ENCODE measurements at regions not wholly inside any gene's neighbourhood (a gene's known extent, or its start where the extent isn't known, plus 50 kb on each side); places are given as distances from the start of the nearest gene placed in this dataset.

GRCh38 chr12:89800435-89800834 lies 91.8 kb upstream of the ATP2B1 start:
- in situ Hi-C loops (cut with HindIII; ENCODE audit: low sequenced_read_pairs): no loop called here

GRCh38 chr12:89799316-89799715 lies 90.7 kb upstream of the ATP2B1 start:
- H3K4me3 ChIP-seq (ENCODE audit: low read depth, low read length): no peak overlapping the region
- in situ Hi-C loops (cut with HindIII; ENCODE audit: low sequenced_read_pairs): loop anchor here (5.0 kb wide), 1 partner anchor 43 kb away; no protein-coding TSS in a partner anchor
- no peak for DNase-seq (ENCODE audit: low read depth)
- no peak for TF ChIP-seq CTCF (IDR thresholded peaks at IDR 0.05; ENCODE audit: low read depth, low read length, missing control alignments)

More at GRCh38 chr12:89800435-89800834, 91.8 kb upstream of the ATP2B1 start:
- no peak for DNase-seq (ENCODE audit: low read depth)
- TF ChIP-seq CTCF (IDR thresholded peaks at IDR 0.05; ENCODE audit: low read depth, low read length, missing control alignments): no peak
- no peak overlapping the region for H3K4me3 ChIP-seq (ENCODE audit: low read depth, low read length)

GRCh38 chr12:89797436-89797835 lies 88.8 kb upstream of the ATP2B1 start:
- no peak for TF ChIP-seq CTCF (IDR thresholded peaks at IDR 0.05; ENCODE audit: low read depth, low read length, missing control alignments)
- in situ Hi-C loops (cut with HindIII; ENCODE audit: low sequenced_read_pairs): loop anchor here (5.0 kb wide), 1 partner anchor 45 kb away; no protein-coding TSS in a partner anchor
- DNase-seq (ENCODE audit: low read depth): no peak
- no peak overlapping the region for H3K4me3 ChIP-seq (ENCODE audit: low read depth, low read length)

GRCh38 chr12:89796798-89797382 lies 88.3 kb upstream of the ATP2B1 start:
- no peak overlapping the region for H3K4me3 ChIP-seq (ENCODE audit: low read depth, low read length)
- in situ Hi-C loops (cut with HindIII; ENCODE audit: low sequenced_read_pairs): loop anchor here (5.0 kb wide), 1 partner anchor 45 kb away; no protein-coding TSS in a partner anchor
- no peak for TF ChIP-seq CTCF (IDR thresholded peaks at IDR 0.05; ENCODE audit: low read depth, low read length, missing control alignments)
- no peak for DNase-seq (ENCODE audit: low read depth)

GRCh38 chr12:89793946-89794345 lies 85.3 kb upstream of the ATP2B1 start:
- in situ Hi-C loops (cut with HindIII; ENCODE audit: low sequenced_read_pairs): no loop called here
- DNase-seq (ENCODE audit: low read depth): no peak
- TF ChIP-seq CTCF (IDR thresholded peaks at IDR 0.05; ENCODE audit: low read depth, low read length, missing control alignments): no peak
- H3K4me3 ChIP-seq (ENCODE audit: low read depth, low read length): no peak overlapping the region

GRCh38 chr12:89791286-89791685 lies 82.6 kb upstream of the ATP2B1 start:
- DNase-seq (ENCODE audit: low read depth): no peak
- TF ChIP-seq CTCF (IDR thresholded peaks at IDR 0.05; ENCODE audit: low read depth, low read length, missing control alignments): no peak
- no peak overlapping the region for H3K4me3 ChIP-seq (ENCODE audit: low read depth, low read length)
- in situ Hi-C loops (cut with HindIII; ENCODE audit: low sequenced_read_pairs): no loop called here

Data from astrocyte of the cerebellum (primary cell).